ENCODE measurements at regions not wholly inside any gene's neighbourhood (a gene's known extent, or its start where the extent isn't known, plus 50 kb on each side); places are given as distances from the start of the nearest gene placed in this dataset.

- H3K4me3 ChIP-seq (ENCODE audit: low read depth, low read length): no peak overlapping the region
These were observed 427.8 kb upstream of the MYT1L start for GRCh38 chr2:2758793-2759367.

- H3K4me3 ChIP-seq (ENCODE audit: low read depth, low read length): no peak overlapping the region
These were observed 426.7 kb upstream of the MYT1L start for GRCh38 chr2:2757764-2758163.

- no peak overlapping the region for H3K4me3 ChIP-seq (ENCODE audit: low read depth, low read length)
These were observed 425.8 kb upstream of the MYT1L start for GRCh38 chr2:2756886-2757285.

GRCh38 chr2:2755990-2756389, 424.9 kb upstream of the MYT1L start:
- no peak overlapping the region for H3K4me3 ChIP-seq (ENCODE audit: low read depth, low read length)

- H3K4me3 ChIP-seq (ENCODE audit: low read depth, low read length): no peak overlapping the region
These were observed 423.9 kb upstream of the MYT1L start for GRCh38 chr2:2754940-2755339.

- no peak overlapping the region for H3K4me3 ChIP-seq (ENCODE audit: low read depth, low read length)
These were observed 420.7 kb upstream of the MYT1L start for GRCh38 chr2:2751715-2752315.

GRCh38 chr2:2750867-2751714, 420.0 kb upstream of the MYT1L start:
- H3K4me3 ChIP-seq (ENCODE audit: low read depth, low read length): no peak overlapping the region

GRCh38 chr2:2749206-2749598, 418.1 kb upstream of the MYT1L start:
- no peak overlapping the region for H3K4me3 ChIP-seq (ENCODE audit: low read depth, low read length)

- no peak overlapping the region for H3K4me3 ChIP-seq (ENCODE audit: low read depth, low read length)
These were observed 417.5 kb upstream of the MYT1L start for GRCh38 chr2:2748399-2749205.

- H3K4me3 ChIP-seq (ENCODE audit: low read depth, low read length): no peak overlapping the region
These were observed 416.8 kb upstream of the MYT1L start for GRCh38 chr2:2747797-2748301.

- no peak overlapping the region for H3K4me3 ChIP-seq (ENCODE audit: low read depth, low read length)
These were observed 415.7 kb upstream of the MYT1L start for GRCh38 chr2:2746731-2747130.

GRCh38 chr2:2744958-2745715, 414.1 kb upstream of the MYT1L start:
- H3K4me3 ChIP-seq (ENCODE audit: low read depth, low read length): no peak overlapping the region

GRCh38 chr2:2744107-2744506, 413.0 kb upstream of the MYT1L start:
- H3K4me3 ChIP-seq (ENCODE audit: low read depth, low read length): no peak overlapping the region

- no peak overlapping the region for H3K4me3 ChIP-seq (ENCODE audit: low read depth, low read length)
These were observed 412.1 kb upstream of the MYT1L start for GRCh38 chr2:2743164-2743571.

- no peak overlapping the region for H3K4me3 ChIP-seq (ENCODE audit: low read depth, low read length)
These were observed 411.7 kb upstream of the MYT1L start for GRCh38 chr2:2742726-2743125.

GRCh38 chr2:2740238-2740775, 409.2 kb upstream of the MYT1L start:
- no peak overlapping the region for H3K4me3 ChIP-seq (ENCODE audit: low read depth, low read length)

- no peak overlapping the region for H3K4me3 ChIP-seq (ENCODE audit: low read depth, low read length)
These were observed 408.2 kb upstream of the MYT1L start for GRCh38 chr2:2739231-2739795.

- no peak overlapping the region for H3K4me3 ChIP-seq (ENCODE audit: low read depth, low read length)
These were observed 407.6 kb upstream of the MYT1L start for GRCh38 chr2:2738684-2739083.

GRCh38 chr2:2738276-2738675, 407.2 kb upstream of the MYT1L start:
- H3K4me3 ChIP-seq (ENCODE audit: low read depth, low read length): no peak overlapping the region

- H3K4me3 ChIP-seq (ENCODE audit: low read depth, low read length): no peak overlapping the region
These were observed 404.0 kb upstream of the MYT1L start for GRCh38 chr2:2735041-2735440.

Measured in iPS-11a (cell line).